T-helper 1 cell (primary cell): ENCODE measurements at regions not wholly inside any gene's neighbourhood (a gene's known extent, or its start where the extent isn't known, plus 50 kb on each side); places are given as distances from the start of the nearest gene placed in this dataset.

Source experiments
- DNase-seq, 5 donors: peaks; one replicate each; pipeline ENCODE4 v3.0.0-alpha.2; 2012 to 2020

DNA sequence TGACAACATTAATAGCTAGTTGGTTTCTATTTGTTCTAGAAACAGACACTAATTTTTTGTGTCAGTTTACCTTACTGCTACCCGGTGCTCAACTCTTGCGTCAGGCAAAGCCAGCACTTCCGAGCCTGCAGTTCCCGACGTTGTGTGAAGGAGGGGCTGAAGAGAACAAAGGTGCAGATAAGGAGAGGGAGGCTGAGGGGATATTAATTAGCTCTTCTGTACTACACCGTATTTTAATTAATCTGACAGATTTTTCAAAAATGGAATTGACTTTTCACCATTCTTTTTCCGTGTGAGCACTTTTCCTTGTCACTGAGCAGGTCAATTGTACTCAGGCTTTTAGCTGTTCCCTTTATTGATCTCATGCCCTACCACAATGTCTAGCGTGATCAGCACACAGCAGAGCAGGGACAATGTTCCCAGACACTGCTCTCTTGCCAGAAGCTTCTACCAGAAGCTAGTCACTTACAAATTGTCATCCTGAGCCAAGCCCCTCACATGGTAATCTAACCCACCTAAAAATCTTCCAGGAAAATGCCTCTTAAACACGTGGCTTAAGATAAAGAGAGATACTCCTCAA lies 650.5 kb upstream of the MKI67 start:
- DNase-seq: no peak

DNA sequence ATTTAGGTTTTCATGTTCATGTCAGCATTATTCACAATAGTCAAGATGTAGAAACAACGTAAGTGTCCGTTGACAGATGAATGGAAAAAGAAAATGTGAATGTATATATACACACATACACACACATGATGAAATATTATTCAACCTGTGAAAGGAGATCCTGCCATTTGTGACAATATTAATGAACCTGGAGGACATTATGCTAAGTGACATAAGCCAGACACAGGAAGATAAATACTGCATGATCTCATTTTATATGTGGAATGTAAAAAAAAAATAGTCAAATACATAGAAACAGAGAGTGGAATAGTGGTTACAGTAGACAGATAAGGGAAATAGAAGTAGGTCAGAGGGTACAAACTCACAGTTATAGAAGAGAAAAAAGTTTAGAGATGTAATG lies 651.1 kb upstream of the MKI67 start:
- no peak for DNase-seq

DNA sequence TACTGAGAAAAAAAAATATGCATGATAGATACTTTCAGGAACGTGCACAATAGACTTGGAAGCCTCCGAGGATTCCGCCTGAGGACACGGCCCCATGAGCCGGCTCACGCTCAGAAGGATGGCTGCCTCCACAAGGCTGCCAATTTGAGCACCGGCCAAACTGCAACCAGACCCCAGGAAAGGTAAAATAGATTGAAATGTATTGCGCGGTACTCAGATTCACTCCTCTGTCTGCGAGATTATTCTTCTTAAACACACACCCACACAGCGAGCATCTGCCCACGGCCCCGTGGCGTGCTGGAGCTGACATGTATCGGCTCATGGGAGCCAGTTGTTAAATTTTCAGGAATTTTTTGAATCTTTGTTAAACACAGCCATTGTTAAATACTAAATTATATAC lies 653.2 kb upstream of the MKI67 start:
- DNase-seq: no peak

DNA sequence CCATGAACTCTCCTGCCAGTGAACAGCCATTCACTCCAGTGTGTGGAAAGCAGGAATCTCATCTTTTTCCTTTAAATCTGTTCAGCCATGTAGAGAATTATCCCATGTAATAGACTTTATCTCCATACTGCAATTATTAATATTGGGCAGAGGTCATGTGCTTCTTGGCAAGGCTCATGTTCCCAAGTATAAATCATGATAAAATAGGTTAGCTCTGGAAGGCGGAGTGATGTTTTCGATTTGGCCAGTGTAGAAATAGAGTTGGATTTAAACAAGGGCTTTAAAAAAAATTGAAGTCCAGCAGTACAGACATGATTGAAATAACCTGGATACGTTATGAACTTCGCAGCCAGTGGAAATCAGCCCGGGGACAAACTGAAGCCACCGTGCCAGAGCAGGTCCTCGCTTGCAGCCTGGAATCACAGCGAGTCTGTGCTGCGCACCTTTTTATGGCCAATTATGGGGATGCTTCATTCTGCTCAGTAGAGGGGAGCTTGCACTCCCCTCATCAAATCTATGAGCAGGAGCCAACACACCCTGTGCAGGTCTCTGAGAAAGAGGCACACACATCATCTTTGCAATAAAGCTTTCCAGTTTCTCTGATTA lies 654.0 kb upstream of the MKI67 start:
- DNase-seq: no peak

DNA sequence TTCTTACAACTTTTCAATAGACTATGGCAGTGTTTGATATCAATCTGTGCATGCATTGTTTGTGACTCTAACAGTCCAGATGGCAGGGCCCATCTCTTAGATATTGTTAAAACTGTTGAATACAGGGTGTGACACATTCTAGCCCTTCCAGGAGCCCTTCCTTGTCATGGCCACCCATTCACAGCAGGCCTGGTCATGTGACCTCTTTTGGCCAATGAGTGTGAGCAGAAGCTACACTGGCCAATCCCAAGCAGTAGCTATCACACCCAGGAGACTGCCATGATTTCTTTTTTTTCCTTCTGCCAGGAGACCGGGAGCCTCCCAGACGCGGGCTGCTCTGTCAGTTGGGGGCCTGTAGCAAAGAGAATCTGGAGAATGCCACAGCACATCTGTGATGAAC lies 655.4 kb upstream of the MKI67 start:
- no peak for DNase-seq

DNA sequence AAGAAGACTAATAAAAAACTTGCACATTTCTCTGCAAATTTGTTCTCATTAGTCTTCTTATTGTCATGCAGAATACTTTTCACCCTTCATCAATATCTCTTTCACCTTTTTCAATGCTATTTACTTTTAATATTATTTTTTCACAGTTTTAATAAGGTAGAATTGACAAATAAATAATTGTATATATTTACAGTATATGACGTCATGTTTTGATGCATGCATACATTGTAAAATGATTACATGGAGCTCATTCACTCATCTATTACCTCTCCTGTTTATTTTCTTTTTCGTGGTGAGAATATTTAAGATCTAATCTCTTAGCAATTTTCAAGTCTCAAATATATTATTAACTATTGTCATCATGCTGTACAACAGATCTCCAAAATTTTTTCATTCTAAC lies 658.2 kb upstream of the MKI67 start:
- no peak for DNase-seq

DNA sequence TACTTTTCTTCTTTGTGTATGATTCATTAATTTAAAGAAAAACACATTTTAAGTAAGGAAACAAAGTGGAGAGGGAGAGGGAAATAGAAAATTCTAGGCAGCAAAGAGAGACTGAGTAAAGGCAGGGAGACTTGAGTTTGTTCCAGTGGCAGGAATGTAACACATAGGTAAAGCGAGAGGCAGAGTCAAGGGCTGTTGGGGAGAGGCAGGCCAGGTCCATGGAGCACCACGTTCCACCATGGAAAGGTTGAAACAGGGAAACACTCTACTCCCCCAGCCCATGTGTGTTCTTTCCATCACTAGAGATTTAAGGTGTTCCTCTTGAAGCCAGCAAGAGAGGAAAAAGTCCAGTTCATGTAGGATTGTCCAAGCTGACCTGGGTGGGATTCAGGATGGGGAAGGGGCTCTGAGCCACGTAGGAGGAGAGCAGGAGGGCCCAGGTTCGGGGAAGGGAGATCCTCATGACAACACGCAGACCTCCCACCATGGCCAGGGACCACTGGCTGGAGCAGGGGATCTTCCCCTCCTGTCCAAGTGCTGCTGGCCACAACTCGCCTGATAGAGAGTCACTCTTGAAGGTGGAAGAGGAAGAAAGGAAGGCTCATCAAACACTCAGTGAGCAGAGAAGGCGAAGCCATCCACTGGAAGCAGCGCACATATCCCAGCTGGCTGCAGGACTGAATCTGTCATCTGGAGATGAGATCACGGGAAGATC lies 666.4 kb upstream of the MKI67 start:
- DNase-seq: no peak

DNA sequence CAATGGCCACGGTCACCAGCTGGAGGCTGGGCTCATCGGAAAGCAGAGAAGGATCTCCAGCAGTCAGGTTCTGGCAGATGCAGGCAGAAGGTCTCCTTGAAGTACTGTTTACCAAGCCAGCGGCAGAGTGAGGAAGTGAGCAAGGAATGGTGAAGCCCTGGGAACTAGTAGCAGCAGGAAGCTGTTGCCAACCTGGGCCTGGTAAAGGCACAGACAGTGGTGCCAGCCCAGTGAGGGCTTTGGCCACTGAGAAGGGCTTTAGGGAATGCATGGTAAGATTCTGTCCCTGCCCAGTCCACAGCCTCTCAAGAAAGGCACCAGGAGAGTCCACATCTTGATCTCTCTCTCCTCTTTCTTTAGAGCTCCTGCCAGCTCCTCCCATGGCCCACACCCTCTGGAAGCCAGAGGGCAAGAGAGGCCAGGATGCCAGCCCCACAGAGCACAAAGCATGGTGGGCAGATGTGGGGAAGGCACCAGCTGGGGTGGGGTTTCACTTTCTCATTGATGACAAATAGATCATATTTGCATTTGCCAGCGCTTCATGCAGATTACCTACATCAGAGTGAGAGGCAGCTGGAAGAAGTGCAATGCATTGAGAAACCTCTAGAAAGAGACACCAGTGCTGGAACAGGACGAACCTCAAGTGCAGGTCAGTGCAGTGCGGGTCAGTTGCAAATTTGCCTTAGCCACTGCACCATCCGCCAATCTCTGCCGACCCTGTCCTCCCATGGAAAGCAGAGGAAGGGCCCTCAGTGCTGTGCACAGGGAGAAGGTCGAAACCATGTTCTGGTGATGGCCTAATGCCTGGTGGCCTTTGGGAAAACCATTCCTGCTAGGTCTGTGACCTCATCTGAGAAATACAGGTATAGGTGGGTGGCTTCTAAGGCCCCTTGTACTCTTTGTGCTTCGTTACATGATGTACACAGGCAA lies 667.8 kb upstream of the MKI67 start:
- DNase-seq: no peak

DNA sequence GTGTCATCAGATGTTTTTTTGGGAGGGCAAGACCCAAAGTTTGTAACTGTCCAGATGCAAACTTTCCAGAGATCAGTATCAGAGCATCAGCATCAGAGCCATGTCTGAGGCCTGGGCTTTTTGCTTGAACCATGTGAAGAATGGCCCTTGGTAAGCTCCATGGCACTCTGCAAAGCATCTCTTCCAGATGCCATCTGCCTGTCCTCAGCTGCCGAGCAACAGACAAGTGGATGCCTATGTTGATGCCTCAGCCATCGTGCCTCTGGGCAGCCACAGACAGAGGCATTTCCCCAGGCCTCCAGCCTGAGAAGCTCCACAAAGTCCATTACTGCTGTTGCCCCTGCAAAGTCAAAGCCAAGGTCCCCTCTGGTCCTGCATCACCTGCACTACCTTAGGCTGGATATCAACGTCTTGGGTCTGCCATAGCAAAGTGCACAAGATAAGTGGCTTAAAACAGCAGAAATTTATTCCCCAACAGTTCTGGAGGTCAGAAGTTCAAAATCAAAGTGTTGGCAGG lies 670.2 kb upstream of the MKI67 start:
- no peak for DNase-seq

DNA sequence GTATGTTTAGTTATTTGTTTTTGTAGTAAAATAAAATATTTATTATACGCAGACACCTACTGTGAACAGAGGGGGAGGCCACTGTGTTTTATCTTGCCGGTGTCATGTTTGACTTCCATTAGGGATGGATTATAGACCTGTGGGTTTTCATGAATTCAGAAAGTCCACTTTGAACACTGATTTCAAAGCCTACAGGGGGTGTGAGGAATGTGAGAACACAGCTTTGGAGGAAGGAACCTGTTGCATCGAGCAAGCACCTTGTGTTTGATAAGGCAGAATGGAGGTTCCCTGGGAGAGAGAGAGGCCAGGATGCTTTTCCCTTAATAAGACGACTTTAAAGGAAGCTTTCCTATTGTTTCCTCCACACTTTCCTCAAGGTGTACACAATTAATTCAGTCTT lies 665.0 kb upstream of the MGMT start:
- no peak for DNase-seq

DNA sequence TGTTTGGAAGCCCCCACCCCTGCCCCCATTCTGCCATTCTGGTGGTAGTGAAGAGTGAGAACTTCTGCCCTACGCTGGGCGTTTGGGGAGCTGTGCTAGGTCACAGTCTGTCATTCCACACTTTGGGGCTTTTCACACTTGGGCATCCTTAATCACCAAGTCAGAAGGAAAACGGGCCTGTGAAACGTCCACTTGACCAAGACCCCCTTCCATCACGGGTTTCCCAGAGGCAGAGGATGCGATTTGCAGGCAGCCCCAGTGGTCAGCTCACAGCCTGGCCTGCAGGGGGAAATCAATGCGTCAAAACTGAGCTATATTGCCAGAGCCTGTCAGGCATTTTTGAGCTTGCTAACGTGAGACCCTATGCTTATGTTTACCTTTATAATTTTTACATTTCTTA lies 663.3 kb upstream of the MGMT start:
- DNase-seq: no peak

DNA sequence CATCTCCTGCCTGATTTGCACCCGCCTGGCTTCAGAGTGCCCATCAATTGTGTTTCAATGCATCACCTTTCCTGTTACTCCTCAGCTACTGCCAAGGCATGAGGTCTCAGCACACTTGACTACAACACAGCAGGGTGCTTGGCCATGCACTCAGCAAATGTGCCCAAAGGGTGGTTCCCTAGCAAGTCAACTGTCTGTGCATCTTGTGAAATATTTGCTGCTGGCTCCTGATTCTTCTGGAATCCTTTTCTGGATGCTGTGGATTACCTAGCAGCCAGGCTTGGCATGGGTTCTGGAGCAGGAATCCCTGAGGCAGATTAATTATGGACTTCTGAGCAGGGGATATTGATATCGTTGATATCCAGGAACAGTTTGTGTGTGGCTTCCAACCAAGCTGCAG lies 662.6 kb upstream of the MGMT start:
- no peak for DNase-seq

DNA sequence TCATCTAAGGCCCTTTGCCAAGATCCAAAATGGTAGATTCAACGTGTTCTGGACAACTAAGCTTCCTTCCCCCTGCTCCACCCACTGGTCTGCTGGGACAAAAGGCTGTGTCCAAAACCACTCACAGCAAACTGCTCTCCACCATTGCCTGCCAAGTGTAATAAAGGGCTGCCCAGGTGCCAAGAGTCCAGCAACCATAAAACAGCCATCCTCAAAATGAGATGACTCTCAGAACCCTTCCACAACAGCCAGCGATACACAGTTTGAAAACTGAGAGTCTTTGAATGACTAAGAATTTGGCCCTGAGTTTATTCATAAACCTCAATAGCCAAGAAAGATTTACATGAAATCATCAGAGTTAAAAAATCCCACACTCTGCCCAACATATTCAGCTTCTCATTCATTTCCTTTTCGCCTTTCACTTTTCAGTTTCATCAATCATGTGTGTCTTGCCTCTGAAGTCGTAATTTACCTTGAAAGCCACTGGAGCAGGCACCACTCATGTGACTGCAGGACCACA lies 658.1 kb upstream of the MGMT start:
- DNase-seq: no peak

DNA sequence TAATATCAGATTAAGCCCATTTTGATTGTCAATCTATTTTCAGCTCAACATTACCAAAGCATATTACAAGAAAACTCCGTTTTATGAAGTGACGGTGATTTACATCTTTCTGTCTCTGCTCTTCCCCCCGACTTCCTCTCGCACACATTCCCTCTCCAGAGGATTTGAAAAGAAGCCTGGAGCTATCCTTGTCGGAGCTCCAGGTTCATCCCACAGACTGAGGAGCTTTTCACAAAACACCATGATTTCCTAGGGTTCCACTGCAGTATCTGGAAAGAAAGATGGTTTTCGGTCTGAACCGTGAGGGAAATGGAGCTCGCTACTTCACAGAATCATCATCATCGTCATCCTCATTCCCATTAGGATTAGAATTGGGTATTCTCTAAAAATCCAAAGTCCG lies 655.5 kb upstream of the MGMT start:
- no peak for DNase-seq

DNA sequence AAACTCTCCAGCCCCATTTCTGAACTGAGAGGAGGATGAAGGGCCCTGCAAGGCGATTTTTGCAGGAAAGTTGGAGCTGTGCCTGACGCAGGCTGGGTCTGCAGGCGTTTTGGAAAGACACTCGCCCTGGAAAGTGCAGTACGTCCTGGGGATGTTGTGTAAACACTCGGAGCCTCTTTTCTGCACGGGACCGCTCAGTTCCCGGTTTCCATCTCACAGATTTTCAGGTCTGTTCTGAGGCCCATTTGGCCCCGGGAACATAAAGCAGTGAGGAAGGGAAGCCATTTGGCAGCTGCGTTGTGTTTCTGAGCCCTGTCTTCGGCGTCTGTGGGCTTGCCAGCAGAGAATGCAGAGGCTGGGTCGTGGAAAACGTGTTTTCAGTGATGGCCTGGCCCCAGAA lies 655.0 kb upstream of the MGMT start:
- DNase-seq: no peak

DNA sequence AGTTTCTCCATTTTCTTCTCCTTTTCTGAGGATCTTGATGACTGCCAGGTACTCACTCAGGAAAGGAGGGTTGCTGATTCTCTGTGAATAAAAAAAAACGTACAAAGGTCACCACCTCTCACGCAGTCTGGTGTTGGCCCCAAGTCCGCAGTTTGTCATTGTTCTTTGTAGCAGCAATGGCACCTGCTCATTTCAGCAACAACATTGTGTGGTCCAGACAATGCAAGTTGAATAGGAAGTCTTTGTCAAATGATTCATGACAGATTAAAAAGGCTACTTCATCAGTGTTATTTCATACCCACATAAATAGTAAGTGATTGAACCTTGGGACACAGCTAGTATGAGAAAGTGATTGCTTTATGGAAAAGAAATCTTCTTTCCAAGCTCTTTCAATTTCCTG lies 653.5 kb upstream of the MGMT start:
- DNase-seq: no peak

DNA sequence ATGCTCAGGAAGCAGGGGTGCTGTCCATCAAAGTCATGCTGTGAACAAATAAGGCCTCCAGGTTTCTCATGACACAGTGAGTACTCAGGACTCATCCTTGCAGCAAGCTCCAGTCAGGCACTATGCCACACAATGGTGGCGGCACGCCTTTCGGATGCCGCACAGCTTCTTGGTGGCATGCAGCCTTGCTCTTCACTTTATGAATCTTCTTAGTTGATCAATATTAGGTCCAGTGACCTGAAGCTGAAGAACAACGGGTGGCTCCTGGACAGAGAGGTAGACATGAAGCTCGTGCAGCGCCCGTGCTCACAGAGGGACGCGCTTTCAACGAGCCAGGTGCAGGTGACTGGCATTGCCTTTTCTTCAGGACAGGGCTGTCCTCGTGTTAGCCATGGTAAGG lies 653.0 kb upstream of the MGMT start:
- no peak for DNase-seq

DNA sequence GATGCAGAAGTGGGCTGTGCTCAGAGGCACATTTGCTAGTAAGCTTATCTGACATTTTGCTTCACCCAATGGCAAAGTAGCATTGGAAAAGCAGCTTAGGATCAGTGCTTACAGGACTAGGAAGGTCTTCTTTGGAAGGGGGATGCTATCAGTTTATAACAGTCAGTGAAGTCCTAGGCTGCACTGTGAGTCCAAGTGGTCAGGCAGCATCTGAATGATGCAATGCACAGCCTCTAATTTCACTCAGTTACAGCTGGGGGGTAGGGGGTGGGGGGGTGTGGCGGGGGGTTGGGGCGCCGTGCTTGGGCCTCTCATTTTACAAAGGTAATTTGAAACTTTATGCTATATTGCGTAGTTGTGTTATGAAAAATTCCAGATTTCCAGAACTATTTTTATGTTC lies 652.3 kb upstream of the MGMT start:
- DNase-seq: no peak

DNA sequence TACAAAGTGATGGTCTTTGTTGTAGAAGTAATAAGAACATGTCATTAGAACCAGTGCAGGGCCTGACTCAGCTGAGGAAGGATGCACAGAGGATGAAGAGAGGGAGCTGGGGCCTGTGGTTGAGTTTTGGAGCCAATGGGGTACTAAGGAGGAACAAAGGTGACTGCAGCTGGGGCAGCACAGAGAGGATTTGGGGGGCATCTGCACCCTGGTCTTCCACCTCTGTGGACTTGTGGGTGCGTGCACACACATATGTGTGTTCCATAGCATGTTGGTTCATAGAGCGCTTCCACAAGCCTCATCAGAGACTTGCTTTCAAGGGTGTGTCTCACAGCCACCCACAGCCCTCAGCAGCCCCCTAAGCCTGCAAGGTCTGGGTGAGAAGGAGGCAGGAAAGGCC lies 650.3 kb upstream of the MGMT start:
- DNase-seq: no peak

DNA sequence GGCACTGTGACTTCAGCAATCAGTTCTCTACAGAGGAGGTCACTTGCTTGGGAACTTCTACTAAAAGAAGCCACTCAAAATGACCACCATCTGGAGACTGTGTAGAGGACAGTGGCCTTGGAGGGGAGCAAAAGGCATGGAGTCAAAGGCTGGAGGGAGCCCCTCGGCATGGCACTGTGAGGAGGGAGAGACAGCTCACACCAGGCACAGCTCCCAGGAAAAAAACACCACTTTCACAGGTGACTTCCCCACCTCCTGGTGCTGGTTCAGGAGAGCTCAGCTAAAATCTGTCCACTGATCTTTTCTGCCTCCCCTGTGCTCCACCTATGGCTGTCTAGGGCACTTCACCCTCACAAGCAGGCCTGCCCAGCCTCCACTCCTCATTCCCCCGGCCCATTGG lies 649.4 kb upstream of the MGMT start:
- DNase-seq: no peak

DNA sequence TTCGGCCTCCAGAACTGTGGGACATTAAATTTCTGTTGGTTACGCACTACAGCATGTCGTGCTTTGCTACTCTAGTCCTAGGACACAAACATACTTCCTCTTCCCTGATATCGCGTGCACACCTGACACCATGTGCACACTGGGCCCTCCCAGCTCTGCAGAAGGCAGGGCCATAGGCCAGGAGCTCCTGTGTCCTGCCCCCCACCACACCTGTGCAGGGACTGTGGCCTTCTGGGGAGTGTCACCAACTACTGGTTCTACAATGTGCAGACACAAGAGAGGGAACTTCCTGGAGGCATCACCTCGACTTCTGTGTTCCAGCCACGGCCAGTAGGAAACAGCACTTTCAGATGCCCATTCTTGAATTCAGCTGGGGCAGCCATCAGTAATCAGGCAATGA lies 646.4 kb upstream of the MGMT start:
- no peak for DNase-seq

DNA sequence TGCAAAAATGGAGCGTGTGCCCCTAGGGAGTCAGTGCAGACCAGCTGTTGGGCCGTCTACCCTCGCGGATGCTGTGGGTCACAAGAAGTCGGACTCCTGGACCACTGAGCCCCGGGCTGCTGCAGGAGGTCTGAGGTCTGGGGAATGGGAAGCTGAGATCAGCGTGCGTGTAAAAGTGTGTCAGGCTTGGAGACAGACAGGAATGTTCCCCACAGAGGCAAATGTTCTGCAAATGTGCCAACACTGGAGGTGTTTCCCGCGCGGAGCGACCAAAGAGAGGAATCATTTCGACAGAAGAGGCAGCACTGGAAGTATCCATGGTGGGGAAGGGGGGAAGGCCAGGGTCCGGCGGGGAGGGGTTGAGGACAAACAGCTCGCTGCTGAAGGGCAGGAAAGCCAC lies 643.8 kb upstream of the MGMT start:
- no peak for DNase-seq

DNA sequence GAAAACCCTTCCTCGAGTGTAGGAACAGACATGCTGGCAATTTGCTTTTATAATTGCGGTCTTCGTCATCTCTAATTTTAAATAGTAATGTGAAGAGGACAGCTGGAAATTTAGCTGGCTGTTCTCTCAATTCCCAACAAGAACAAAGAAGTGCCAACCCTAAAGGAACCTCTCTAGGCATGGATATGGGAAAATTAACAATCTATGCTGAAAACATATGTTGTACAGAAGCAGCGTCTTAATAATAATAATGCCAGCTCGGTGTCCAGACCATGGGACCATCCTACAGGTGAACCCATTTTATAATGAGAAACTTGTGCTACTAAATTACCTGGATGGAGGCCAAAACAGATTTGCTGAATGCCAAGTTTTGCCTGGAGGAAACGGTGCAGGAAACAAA lies 641.4 kb upstream of the MGMT start:
- no peak for DNase-seq
